GM19467 (cell line): ENCODE measurements at regions not wholly inside any gene's neighbourhood (a gene's known extent, or its start where the extent isn't known, plus 50 kb on each side); places are given as distances from the start of the nearest gene placed in this dataset.

Experiments
- ATAC-seq: cut with Tn5 transposase; IDR thresholded peaks from one replicate; pipeline ENCODE4 v1.9.1; 2021; ENCODE audit warnings: mild to moderate bottlenecking, moderate library complexity; ENCODE audit not compliant: unreplicated experiment

DNA sequence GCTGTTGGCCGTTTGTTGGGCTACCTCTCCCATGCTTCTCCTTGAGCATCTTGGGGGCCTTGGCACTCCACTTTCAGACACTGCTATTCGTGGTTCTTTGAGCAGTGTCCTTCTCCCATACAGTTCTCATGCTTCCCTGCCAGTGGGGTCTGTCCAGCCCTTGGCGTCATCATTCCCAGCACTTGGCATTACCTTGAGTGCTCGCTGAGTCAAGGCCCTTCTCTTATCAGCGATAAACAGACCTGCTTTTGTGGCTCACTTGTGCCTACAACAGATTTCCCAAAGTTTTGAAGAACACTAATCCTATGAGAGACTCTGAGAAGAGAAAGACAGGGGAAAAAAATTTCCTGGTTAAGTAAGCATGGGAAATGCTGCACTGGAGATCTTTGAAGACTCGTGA, 85.3 kb downstream of the NOC3L start:
- ATAC-seq = no peak

DNA sequence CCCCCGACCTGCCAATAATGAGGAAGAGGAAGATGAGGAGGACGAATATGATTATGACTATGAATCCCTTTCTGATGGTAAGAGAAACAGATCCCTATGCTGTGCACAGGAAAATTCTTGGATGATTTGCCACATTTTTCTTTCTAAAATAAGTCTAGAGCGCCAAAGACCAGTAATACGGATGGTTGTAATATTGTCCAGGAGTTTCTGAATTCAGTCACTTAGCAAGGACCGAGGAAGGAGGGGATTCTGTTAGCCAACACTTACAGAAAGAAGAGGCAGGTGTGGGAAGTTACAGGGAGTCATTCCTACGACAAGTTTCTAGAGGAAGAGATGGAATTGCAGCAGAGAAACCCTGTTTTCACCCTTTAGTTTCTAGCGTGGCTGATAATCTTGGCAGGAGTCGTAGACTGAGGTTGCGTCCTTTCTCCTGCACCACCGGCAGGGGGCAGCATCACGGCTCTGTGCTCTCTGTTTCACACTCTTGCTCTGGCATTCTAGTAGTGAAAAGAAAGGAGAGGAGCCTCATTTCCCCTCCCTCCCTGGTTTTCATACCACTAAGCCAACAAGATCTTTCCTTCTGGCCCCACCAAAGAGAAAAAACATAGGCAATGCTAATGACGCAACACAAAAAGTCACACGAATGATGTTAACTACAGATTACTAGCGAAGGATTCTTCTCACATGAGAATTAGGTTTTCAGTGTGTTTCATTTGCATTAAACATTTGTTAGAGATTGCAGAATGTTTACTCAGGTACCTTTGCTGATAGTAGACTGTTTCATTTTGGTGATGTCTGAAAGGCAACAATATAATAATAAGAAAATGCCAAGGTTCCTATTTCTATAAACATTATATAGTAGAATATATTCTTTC, 82.7 kb downstream of the NOC3L start:
- peak; percentile 66 for ATAC-seq

DNA sequence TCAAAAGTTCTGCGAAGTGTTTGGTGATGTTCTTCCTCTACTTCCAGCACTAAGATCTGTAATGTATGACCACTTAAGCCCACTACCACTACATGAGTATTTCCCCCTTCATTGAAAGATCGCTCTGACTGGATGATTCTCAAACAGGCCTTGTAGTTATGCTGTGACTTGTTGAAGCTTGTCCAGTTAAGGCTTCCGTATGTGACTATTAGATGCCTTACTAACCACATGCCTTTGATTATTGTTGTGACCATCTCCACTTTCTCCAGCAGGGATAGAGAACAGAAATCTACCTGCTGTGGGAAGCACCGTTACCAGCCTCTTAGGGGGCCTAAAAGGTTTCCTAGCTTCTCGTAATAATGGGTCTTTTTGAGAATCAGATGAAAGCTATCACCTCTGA, 81.1 kb downstream of the NOC3L start:
- ATAC-seq = no peak

- ATAC-seq = no peak
Observed at GRCh38 chr10:94282369-94282768, 80.4 kb downstream of the NOC3L start.
